ENCODE measurements at regions not wholly inside any gene's neighbourhood (a gene's known extent, or its start where the extent isn't known, plus 50 kb on each side); places are given as distances from the start of the nearest gene placed in this dataset.
"Not testable (repeated sequence)": the region's sequence is repeated elsewhere in the genome, so short reads cannot be mapped to it uniquely, and the experiment has no call there.

GRCh38 chr4:91838181-91838861 is 465.4 kb upstream of the GRID2 start:
- no peak for DNase-seq

- DNase-seq = no peak
Measured at GRCh38 chr4:91840359-91840758, 463.4 kb upstream of the GRID2 start.

- no peak for DNase-seq
Measured at GRCh38 chr4:91846233-91846632, 457.5 kb upstream of the GRID2 start.

DNA sequence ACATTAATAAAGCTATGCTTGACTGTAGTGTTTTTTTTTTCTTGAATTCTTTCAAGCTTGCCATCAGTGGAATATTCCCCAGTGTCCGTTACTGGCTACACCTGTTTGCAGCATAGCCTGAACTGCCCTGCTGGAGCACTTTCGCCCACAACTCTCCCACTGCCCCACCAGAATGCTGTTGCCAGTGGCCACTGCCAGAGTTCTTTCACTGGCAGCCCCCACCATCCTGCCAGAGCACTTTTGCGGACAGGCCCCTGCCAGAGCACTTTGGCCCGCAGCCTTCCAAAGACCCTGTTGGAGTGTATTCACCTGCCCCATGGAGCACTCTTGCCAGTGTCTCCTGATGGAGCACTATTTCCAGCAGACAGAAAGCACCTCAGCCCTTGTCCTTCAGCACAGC is 452.3 kb upstream of the GRID2 start:
- DNase-seq = no peak

- DNase-seq = no peak
Measured at GRCh38 chr4:91887926-91888325, 415.8 kb upstream of the GRID2 start.

GRCh38 chr4:91891217-91891616 is 412.5 kb upstream of the GRID2 start:
- not testable (repeated sequence) for DNase-seq

- DNase-seq = no peak
Measured at GRCh38 chr4:91894006-91894405, 409.8 kb upstream of the GRID2 start.

- DNase-seq = no peak
Measured at GRCh38 chr4:91904556-91904955, 399.2 kb upstream of the GRID2 start.

- no peak for DNase-seq
Measured at GRCh38 chr4:91909963-91910362, 393.8 kb upstream of the GRID2 start.

GRCh38 chr4:91914176-91914804 is 389.5 kb upstream of the GRID2 start:
- DNase-seq = no peak

GRCh38 chr4:91916219-91916618 is 387.5 kb upstream of the GRID2 start:
- no peak for DNase-seq

GRCh38 chr4:91924625-91925024 is 379.1 kb upstream of the GRID2 start:
- DNase-seq = no peak

DNA sequence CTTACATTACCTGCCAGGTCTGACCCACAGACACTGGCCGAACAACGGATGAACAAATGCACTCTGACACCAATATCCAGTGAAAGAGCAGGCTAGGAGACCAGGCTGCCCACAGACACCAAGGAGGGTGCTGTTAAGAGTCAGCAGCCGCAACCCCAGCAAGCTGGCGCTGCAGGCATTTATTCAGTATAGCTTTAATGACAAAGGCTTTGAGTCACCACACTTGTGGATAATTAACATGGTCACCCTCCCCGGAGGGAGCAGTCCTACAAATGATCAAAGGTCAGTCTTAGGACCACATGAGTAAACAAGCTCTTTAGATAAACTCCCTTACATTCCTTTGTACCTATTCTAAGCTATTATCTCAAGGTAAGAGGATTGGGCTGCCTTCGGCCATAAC is 368.5 kb upstream of the GRID2 start:
- DNase-seq = no peak

GRCh38 chr4:91936311-91936710 is 367.5 kb upstream of the GRID2 start:
- peak; percentile 17 to 26 for DNase-seq

- DNase-seq = no peak
Measured at GRCh38 chr4:91957963-91958362, 345.8 kb upstream of the GRID2 start.

- no peak for DNase-seq
Measured at GRCh38 chr4:91958596-91958995, 345.2 kb upstream of the GRID2 start.

DNA sequence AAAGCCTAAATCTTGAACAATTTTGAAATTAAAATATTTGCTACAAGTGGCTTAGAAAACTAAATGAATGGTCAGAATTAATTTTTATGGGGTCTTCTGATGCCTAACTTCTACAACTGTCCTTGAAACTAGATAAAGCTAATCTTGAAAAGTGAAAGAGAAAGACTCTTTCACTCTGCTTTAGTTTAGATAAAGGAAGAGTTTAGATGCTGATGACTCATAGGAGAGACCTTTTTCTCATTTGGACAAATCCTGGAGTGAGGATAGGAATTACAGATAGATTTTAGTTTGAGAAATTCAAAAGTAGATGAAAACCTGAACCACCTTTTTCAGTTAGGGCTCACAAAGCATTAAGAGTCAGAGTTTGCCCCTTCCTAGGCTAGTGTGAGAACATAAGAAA is 342.3 kb upstream of the GRID2 start:
- no peak for DNase-seq

GRCh38 chr4:91963486-91963885 is 340.3 kb upstream of the GRID2 start:
- no peak for DNase-seq

- no peak for DNase-seq
Measured at GRCh38 chr4:91965166-91965565, 338.6 kb upstream of the GRID2 start.

DNA sequence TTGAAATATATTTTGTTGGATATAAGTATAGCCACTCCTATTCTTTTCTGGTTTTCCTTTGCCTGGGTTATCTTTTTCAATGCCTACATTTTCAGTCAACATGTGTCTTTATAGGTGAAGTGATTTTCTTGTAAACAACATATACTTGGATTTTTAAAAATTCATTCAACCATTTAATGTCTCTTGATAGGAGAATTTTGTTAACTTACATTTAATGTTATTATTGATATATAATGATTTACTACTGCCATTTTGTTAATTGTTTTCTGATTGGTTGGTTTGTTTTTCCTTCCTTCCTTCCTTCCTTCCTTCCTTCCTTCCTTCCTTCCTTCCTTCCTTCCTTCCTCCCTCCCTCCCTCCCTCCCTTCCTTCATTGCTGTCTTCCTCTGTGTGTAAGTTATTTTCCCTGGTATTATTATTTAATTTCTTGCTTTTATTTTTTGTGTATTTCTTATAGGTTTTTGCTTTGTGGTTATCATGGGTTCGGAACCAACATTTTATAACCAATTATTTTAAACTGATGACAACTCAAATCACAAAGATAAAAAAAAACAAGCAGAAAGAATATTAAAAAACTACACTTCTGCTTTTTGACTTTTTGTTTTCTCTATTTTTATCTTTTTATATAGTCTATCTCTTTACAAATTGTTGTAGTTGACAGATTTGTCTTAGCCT is 330.1 kb upstream of the GRID2 start:
- DNase-seq = no peak

DNA sequence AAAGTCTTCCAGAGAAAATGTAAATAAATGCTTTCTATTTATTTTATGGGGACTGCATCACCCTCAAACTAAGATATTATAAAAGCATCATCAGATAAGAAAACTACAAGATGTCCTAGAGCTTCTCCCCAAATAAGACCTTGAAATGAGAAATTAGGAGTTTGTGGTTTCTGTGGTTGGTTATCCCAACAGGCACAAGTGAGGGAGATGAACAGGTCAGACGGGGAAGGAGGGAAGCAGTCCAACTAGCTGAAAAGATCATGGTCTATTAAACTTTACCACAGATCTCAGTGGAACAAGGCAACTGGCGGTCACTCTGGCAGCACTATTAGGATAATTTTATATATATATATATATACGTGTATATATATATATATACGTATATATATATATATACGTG is 319.3 kb upstream of the GRID2 start:
- DNase-seq = no peak

DNA sequence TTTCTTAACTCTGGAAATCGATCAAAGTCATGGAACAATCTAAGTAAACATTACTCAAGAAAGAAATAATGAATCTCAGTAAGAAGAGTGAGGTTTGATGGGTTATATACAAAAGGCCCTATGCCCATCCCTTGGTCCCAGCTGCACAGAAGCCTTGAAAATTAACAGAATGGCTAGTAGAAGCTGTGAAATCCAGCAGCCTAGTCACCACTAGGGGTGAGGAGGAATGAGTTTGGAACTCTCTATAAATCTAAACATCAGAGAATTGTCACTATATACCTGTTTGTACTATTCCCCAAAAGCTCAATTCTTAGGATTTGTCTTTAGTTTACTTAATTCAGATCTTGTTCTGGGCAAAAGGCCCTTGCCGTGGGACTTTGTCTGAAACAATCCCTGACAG is 313.9 kb upstream of the GRID2 start:
- no peak for DNase-seq

GRCh38 chr4:91990726-91991125 is 313.0 kb upstream of the GRID2 start:
- DNase-seq = no peak

Measured in right lung (tissue), 2 donors.